K562 (cell line): ENCODE measurements at regions not wholly inside any gene's neighbourhood (a gene's known extent, or its start where the extent isn't known, plus 50 kb on each side); places are given as distances from the start of the nearest gene placed in this dataset.

Experiments
- ATAC-seq: fragments of 200-7000 bp; cut with Tn5 transposase; 3 replicates; pipeline ENCODE4 v1.9.1; 2020; ENCODE audit warnings: moderate library complexity
- BruUV-seq: library from RNA; stranded (reverse); fragments of 400-500 nt; replicated peaks from 2 replicates; lab custom pipeline; 2021; lab: Mats Ljungman, UMichigan
- CTCF ChIA-PET: fragments of 300-600 bp; formaldehyde crosslinking; extraction: SDS; loops from one replicate; lab custom pipeline; 2021; ENCODE audit warnings: low intra/inter-chr PET ratio; lab: Yijun Ruan, JAX
- POLR2A ChIA-PET: fragments of 300-600, 350-650 bp; sonication (Branson Sonifier 250); formaldehyde crosslinking; extraction: SDS; loops from one replicate; lab custom pipeline; 2021; ENCODE audit warnings: antibody characterized with exemption, inconsistent platforms; lab: Yijun Ruan, JAX
- DNase-seq, 4 experiments: peaks; one replicate each; pipeline versions ENCODE4 v3.0.0 to v3.0.0-alpha.2; 2011 to 2018; ENCODE audit warnings: low spot score in 3 of 4, mixed read lengths in 3 of 4; ENCODE audit errors: extremely low read depth in 1 of 4
- FAIRE-seq: peaks from 2 replicates; lab custom pipeline; 2011; peaks lifted over from hg19 to GRCh38; lab: Jason Lieb, UNC
- H2AFZ ChIP-seq: 2 replicates; pipeline ENCODE4 v1.6.0; 2011; ENCODE audit warnings: low read depth, low read length, control low read depth, inconsistent platforms
- H3K27ac ChIP-seq: fragments of 200-600 bp; 3 replicates; pipeline ENCODE4 v1.8.0; 2011; ENCODE audit warnings: low read depth, mild to moderate bottlenecking, control low read depth, inconsistent platforms, low read length, moderate library complexity, mixed read lengths; ENCODE audit errors: extremely low read depth
- H3K27me3 ChIP-seq, 2 experiments: fragments of 300-600 bp in 1 of 2; 2 replicates in 1 of 2; 3 replicates in 1 of 2; pipeline versions ENCODE4 v1.6.0 to v1.8.0; 2011; ENCODE audit warnings: inconsistent platforms in 2 of 2, low read length in 2 of 2, mild to moderate bottlenecking in 1 of 2, mixed read lengths in 1 of 2, moderate library complexity in 1 of 2; ENCODE audit not compliant: control insufficient read depth in 2 of 2, insufficient read depth in 2 of 2
- H3K36me3 ChIP-seq: fragments of 300-600 bp; 3 replicates; pipeline ENCODE4 v1.8.0; 2011; ENCODE audit warnings: mild to moderate bottlenecking, low read length, inconsistent platforms; ENCODE audit not compliant: control insufficient read depth, insufficient read depth
- H3K4me1 ChIP-seq, 2 experiments: fragments of 200-600 bp in 1 of 2; replicated peaks in 1 of 2; 2 replicates in 1 of 2; 3 replicates in 1 of 2; pipeline versions ENCODE4 v1.5.1 to v1.8.0; 2011; ENCODE audit warnings: inconsistent platforms in 2 of 2, low read length in 2 of 2, mild to moderate bottlenecking in 1 of 2, mixed read lengths in 1 of 2, moderate library complexity in 1 of 2; ENCODE audit not compliant: control insufficient read depth in 2 of 2, insufficient read depth in 2 of 2
- H3K4me2 ChIP-seq: 2 replicates; pipeline ENCODE4 v1.6.1; 2011; ENCODE audit warnings: low read length, control low read depth, inconsistent platforms, mixed read lengths; ENCODE audit not compliant: insufficient read depth
- H3K4me3 ChIP-seq: fragments of 200-600 bp; sonication (generic), shearing (Covaris generic); 2 replicates; pipeline ENCODE4 v1.5.1; 2016; ENCODE audit warnings: control low read depth, inconsistent platforms
- H3K79me2 ChIP-seq: fragments of 200-600 bp; 3 replicates; pipeline ENCODE4 v1.8.0; 2011; ENCODE audit warnings: low read length, inconsistent platforms; ENCODE audit not compliant: control insufficient read depth, insufficient read depth
- H3K9ac ChIP-seq, 2 experiments: 2 replicates each; pipeline versions ENCODE4 v1.6.0 to v1.6.1; 2011; ENCODE audit warnings: low read depth in 2 of 2, low read length in 2 of 2, control low read depth in 1 of 2, inconsistent platforms in 1 of 2, mild to moderate bottlenecking in 1 of 2, mixed read lengths in 1 of 2; ENCODE audit not compliant: insufficient read depth in 1 of 2
- H3K9me1 ChIP-seq: one replicate; pipeline ENCODE4 v1.6.0; 2011; ENCODE audit warnings: inconsistent platforms, mild to moderate bottlenecking, low read length, moderate library complexity; ENCODE audit not compliant: control insufficient read depth, insufficient read depth
- H3K9me3 ChIP-seq: replicated peaks from 2 replicates; pipeline ENCODE4 v1.5.1; 2011; ENCODE audit warnings: low read depth, low read length, inconsistent platforms; ENCODE audit not compliant: control insufficient read depth, insufficient read depth
- H4K20me1 ChIP-seq: replicated peaks from 2 replicates; pipeline ENCODE4 v1.6.1; 2011; ENCODE audit warnings: low read length, inconsistent platforms, mixed read lengths; ENCODE audit not compliant: control insufficient read depth, insufficient read depth
- KDM4B ChIP-seq, 2 experiments: fragments of 450-650 bp in 1 of 2; sonication (generic) in 1 of 2; IDR thresholded peaks; 2 replicates each; pipeline ENCODE4 v1.6.1; 2016 to 2017; ENCODE audit warnings: borderline replicate concordance in 2 of 2, antibody characterized with exemption in 1 of 2, low read depth in 1 of 2, mild to moderate bottlenecking in 1 of 2
- MECOM ChIP-seq: fragments of 250-450 bp; sonication (Bioruptor Pico); IDR thresholded peaks from 2 replicates; pipeline ENCODE4 v1.8.0; 2022; ENCODE audit warnings: inconsistent platforms
- ZNF57 ChIP-seq: fragments of 450-650 bp; formaldehyde crosslinking; IDR thresholded peaks from 2 replicates; pipeline ENCODE4 v1.4.0; 2020; ENCODE audit warnings: mild to moderate bottlenecking, moderate library complexity
- ZSCAN32 ChIP-seq: fragments of 450-650 bp; formaldehyde crosslinking; IDR thresholded peaks from 2 replicates; pipeline ENCODE4 v1.4.0; 2020; ENCODE audit warnings: mild to moderate bottlenecking, moderate library complexity
- whole genome bisulfite sequencing: fragments of 100-300 bp; shearing (Covaris generic); methylation state at CpG from one replicate; pipeline ENCODE4 v1.1.6; 2016; ENCODE audit warnings: low coverage, mixed read lengths; ENCODE audit not compliant: insufficient coverage; ENCODE audit errors: missing lambda C conversion rate; 5-methylcytosine and 5-hydroxymethylcytosine counted together
- in situ Hi-C: fragments of 300-500 bp; cut with MboI; formaldehyde crosslinking; loops from 4 replicates; pipeline ENCODE4 v1.15.0; 2018; ENCODE audit warnings: inconsistent platforms, mixed read lengths
- intact Hi-C: fragments of 100-400 bp; cut with micrococcal nuclease; formaldehyde crosslinking; loops from 2 replicates; pipeline ENCODE4 v1.14.2; 2022
- TF ChIP-seq, protein P1 (sequence below): sonication (generic); formaldehyde crosslinking; IDR thresholded peaks from 2 replicates; pipeline ENCODE4 v1.8.0; 2022; ENCODE audit warnings: mild to moderate bottlenecking, missing genetic modification reagents
- TF ChIP-seq, protein P2 (sequence below): sonication (generic); formaldehyde crosslinking; IDR thresholded peaks from 2 replicates; pipeline ENCODE4 v1.8.0; 2022; ENCODE audit warnings: missing genetic modification reagents, mild to moderate bottlenecking, moderate library complexity, borderline replicate concordance
- TF ChIP-seq, protein P3 (sequence below): fragments of 450-650 bp; conservative IDR thresholded peaks from 2 replicates; pipeline ENCODE4 v1.6.1; 2016; ENCODE audit warnings: missing genetic modification characterization, low read depth, mild to moderate bottlenecking, control low read depth, missing compliant biosample characterization
- TF ChIP-seq, protein P4 (sequence below): fragments of 450-650 bp; IDR thresholded peaks from 2 replicates; pipeline ENCODE4 v1.6.1; 2016; ENCODE audit warnings: mild to moderate bottlenecking, moderate library complexity

DNA sequence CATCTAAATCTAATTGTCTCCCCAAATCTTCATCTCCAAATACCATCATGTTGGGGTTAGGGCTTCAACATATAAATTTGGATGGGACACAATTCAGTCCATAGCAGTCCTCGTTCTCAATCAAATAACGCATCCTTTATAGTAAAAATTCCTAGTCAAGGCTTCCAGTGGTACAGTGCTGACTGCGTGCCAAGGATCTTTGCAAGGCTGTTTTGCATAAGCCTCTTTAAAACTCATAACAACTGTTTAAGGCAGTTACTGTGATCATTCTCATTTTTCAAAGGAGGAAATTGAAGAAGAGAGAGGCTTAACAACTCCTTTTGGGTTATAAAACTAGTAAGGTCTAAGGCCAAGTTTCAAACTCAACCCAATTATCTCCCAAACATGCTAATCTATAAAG, 666.9 kb downstream of the NYAP2 start:
- ATAC-seq: no peak
- Histone ChIP-seq H3K4me2 (no peak overlapping the region), H3K9me3 (no peaks in the 10 kb centered on the region), H3K79me2 (no peaks in the 10 kb centered on the region), H3K4me3 (no peak overlapping the region), H3K36me3 (no peaks in the 10 kb centered on the region), H2AFZ (no peak overlapping the region), H3K9me1 (no peaks in the 10 kb centered on the region), H3K27ac (no peak overlapping the region), H3K27me3 (no peaks in the 10 kb centered on the region), H3K4me1 (no peaks in the 10 kb centered on the region), H3K9ac (no peak overlapping the region), H4K20me1 (no peaks in the 10 kb centered on the region)
- BruUV-seq: no TSS peak
- no peak for FAIRE-seq
- ChIA-PET CTCF (no interaction called here), POLR2A (no interaction called here)
- WGBS: 2% methylated on average over 3 of the region's 3 CpGs
- in situ Hi-C loops: no loop called here
- intact Hi-C loops: no loop called here
- no peak for DNase-seq
- TF ChIP-seq, protein P1, sequence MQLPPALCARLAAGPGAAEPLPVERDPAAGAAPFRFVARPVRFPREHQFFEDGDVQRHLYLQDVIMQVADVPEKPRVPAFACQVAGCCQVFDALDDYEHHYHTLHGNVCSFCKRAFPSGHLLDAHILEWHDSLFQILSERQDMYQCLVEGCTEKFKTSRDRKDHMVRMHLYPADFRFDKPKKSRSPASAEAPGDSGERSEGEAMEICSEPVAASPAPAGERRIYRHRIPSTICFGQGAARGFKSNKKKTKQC: no peak
- TF ChIP-seq MECOM (CRISPR knock-in tag) (no peak), ZNF57 (no peak), ZSCAN32 (CRISPR knock-in tag) (no peak), KDM4B (IDR thresholded peaks at IDR 0.05; ENCODE audit: borderline replicate concordance in 2 of 2, low read depth in 1 of 2) (no peak)
- TF ChIP-seq, protein P2, sequence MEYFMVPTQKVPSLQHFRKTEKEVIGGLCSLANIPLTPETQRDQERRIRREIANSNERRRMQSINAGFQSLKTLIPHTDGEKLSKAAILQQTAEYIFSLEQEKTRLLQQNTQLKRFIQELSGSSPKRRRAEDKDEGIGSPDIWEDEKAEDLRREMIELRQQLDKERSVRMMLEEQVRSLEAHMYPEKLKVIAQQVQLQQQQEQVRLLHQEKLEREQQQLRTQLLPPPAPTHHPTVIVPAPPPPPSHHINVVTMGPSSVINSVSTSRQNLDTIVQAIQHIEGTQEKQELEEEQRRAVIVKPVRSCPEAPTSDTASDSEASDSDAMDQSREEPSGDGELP (CRISPR knock-in tag): no peak
- TF ChIP-seq, protein P3, sequence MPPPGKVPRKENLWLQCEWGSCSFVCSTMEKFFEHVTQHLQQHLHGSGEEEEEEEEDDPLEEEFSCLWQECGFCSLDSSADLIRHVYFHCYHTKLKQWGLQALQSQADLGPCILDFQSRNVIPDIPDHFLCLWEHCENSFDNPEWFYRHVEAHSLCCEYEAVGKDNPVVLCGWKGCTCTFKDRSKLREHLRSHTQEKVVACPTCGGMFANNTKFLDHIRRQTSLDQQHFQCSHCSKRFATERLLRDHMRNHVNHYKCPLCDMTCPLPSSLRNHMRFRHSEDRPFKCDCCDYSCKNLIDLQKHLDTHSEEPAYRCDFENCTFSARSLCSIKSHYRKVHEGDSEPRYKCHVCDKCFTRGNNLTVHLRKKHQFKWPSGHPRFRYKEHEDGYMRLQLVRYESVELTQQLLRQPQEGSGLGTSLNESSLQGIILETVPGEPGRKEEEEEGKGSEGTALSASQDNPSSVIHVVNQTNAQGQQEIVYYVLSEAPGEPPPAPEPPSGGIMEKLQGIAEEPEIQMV (tag): no peak
- TF ChIP-seq, protein P4, sequence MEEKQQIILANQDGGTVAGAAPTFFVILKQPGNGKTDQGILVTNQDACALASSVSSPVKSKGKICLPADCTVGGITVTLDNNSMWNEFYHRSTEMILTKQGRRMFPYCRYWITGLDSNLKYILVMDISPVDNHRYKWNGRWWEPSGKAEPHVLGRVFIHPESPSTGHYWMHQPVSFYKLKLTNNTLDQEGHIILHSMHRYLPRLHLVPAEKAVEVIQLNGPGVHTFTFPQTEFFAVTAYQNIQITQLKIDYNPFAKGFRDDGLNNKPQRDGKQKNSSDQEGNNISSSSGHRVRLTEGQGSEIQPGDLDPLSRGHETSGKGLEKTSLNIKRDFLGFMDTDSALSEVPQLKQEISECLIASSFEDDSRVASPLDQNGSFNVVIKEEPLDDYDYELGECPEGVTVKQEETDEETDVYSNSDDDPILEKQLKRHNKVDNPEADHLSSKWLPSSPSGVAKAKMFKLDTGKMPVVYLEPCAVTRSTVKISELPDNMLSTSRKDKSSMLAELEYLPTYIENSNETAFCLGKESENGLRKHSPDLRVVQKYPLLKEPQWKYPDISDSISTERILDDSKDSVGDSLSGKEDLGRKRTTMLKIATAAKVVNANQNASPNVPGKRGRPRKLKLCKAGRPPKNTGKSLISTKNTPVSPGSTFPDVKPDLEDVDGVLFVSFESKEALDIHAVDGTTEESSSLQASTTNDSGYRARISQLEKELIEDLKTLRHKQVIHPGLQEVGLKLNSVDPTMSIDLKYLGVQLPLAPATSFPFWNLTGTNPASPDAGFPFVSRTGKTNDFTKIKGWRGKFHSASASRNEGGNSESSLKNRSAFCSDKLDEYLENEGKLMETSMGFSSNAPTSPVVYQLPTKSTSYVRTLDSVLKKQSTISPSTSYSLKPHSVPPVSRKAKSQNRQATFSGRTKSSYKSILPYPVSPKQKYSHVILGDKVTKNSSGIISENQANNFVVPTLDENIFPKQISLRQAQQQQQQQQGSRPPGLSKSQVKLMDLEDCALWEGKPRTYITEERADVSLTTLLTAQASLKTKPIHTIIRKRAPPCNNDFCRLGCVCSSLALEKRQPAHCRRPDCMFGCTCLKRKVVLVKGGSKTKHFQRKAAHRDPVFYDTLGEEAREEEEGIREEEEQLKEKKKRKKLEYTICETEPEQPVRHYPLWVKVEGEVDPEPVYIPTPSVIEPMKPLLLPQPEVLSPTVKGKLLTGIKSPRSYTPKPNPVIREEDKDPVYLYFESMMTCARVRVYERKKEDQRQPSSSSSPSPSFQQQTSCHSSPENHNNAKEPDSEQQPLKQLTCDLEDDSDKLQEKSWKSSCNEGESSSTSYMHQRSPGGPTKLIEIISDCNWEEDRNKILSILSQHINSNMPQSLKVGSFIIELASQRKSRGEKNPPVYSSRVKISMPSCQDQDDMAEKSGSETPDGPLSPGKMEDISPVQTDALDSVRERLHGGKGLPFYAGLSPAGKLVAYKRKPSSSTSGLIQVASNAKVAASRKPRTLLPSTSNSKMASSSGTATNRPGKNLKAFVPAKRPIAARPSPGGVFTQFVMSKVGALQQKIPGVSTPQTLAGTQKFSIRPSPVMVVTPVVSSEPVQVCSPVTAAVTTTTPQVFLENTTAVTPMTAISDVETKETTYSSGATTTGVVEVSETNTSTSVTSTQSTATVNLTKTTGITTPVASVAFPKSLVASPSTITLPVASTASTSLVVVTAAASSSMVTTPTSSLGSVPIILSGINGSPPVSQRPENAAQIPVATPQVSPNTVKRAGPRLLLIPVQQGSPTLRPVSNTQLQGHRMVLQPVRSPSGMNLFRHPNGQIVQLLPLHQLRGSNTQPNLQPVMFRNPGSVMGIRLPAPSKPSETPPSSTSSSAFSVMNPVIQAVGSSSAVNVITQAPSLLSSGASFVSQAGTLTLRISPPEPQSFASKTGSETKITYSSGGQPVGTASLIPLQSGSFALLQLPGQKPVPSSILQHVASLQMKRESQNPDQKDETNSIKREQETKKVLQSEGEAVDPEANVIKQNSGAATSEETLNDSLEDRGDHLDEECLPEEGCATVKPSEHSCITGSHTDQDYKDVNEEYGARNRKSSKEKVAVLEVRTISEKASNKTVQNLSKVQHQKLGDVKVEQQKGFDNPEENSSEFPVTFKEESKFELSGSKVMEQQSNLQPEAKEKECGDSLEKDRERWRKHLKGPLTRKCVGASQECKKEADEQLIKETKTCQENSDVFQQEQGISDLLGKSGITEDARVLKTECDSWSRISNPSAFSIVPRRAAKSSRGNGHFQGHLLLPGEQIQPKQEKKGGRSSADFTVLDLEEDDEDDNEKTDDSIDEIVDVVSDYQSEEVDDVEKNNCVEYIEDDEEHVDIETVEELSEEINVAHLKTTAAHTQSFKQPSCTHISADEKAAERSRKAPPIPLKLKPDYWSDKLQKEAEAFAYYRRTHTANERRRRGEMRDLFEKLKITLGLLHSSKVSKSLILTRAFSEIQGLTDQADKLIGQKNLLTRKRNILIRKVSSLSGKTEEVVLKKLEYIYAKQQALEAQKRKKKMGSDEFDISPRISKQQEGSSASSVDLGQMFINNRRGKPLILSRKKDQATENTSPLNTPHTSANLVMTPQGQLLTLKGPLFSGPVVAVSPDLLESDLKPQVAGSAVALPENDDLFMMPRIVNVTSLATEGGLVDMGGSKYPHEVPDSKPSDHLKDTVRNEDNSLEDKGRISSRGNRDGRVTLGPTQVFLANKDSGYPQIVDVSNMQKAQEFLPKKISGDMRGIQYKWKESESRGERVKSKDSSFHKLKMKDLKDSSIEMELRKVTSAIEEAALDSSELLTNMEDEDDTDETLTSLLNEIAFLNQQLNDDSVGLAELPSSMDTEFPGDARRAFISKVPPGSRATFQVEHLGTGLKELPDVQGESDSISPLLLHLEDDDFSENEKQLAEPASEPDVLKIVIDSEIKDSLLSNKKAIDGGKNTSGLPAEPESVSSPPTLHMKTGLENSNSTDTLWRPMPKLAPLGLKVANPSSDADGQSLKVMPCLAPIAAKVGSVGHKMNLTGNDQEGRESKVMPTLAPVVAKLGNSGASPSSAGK: no peak
